Body of pancreas (tissue), 4 donors: ENCODE measurements at regions not wholly inside any gene's neighbourhood (a gene's known extent, or its start where the extent isn't known, plus 50 kb on each side); places are given as distances from the start of the nearest gene placed in this dataset.

Experiments
- ATAC-seq: fragments of 150-250 bp; one replicate; pipeline ENCODE4 v1.9.1; 2016
- DNase-seq, 4 donors: peaks; one replicate each; pipeline ENCODE4 v3.0.0-alpha.2; 2019
- H3K27ac ChIP-seq, 4 donors: fragments of 200-600 bp; sonication (generic); 1 replicate in 3 of 4; 2 replicates in 1 of 4; pipeline versions ENCODE4 v1.5.1 to v1.6.1; 2016 to 2019; ENCODE audit warnings: mild to moderate bottlenecking in 1 of 4, mixed read lengths in 1 of 4, moderate library complexity in 1 of 4
- H3K27me3 ChIP-seq, 2 donors: fragments of 200-600 bp; sonication (generic); one replicate each; pipeline ENCODE4 v1.6.0; 2016; ENCODE audit warnings: mild to moderate bottlenecking in 1 of 2
- H3K36me3 ChIP-seq, 2 donors: fragments of 200-600 bp; sonication (generic); replicated peaks in 1 of 2; 2 replicates each; pipeline ENCODE4 v1.5.1; 2016; ENCODE audit warnings: low read depth in 2 of 2; ENCODE audit not compliant: insufficient read depth in 1 of 2
- H3K4me1 ChIP-seq: fragments of 200-600 bp; sonication (generic); one replicate; pipeline ENCODE4 v1.6.0; 2016
- H3K4me3 ChIP-seq, 2 donors: fragments of 200-600 bp; sonication (generic); 1 replicate in 1 of 2; 2 replicates in 1 of 2; pipeline ENCODE4 v1.5.1; 2016 to 2019
- H3K9me3 ChIP-seq, 3 donors: fragments of 200-600 bp; sonication (generic); 1 replicate in 2 of 3; 2 replicates in 1 of 3; pipeline ENCODE4 v1.5.1; 2016
- CTCF ChIP-seq, 7 experiments: fragments of 450-650 bp in 4 of 7; fragments of 200-600 bp in 3 of 7; sonication (generic) in 3 of 7; IDR thresholded peaks; one replicate each; pipeline ENCODE4 v1.5.1; 2016 to 2019; ENCODE audit warnings: antibody characterized with exemption in 7 of 7
- POLR2A ChIP-seq, 3 donors: fragments of 450-650 bp; IDR thresholded peaks; one replicate each; pipeline ENCODE4 v1.6.1; 2016; ENCODE audit warnings: antibody characterized with exemption in 3 of 3, mild to moderate bottlenecking in 2 of 3
- WGBS, 2 donors: methylation state at CpG; one replicate each; pipeline ENCODE4 v1.1.5; 2017; 5-methylcytosine and 5-hydroxymethylcytosine counted together
- intact Hi-C: fragments of 100-400 bp; cut with DNase I; formaldehyde crosslinking; loops from one replicate; pipeline ENCODE4 v1.15.1; 2023

GRCh38 chr1:4600615-4601460, 53.6 kb upstream of the AJAP1 start:
- H3K4me1 ChIP-seq, result no peaks in the 10 kb centered on the region
- intact Hi-C loops, result no loop called here
- DNase-seq, result no peak
- no peak for ATAC-seq
- TF ChIP-seq CTCF (IDR thresholded peaks at IDR 0.05) (no peak), POLR2A (IDR thresholded peaks at IDR 0.05) (no peak)
- H3K27me3 ChIP-seq, result no peaks in the 10 kb centered on the region
- H3K36me3 ChIP-seq, result no peaks in the 10 kb centered on the region
- H3K27ac ChIP-seq, result no peak overlapping the region
- no peak overlapping the region for H3K4me3 ChIP-seq
- no peaks in the 10 kb centered on the region for H3K9me3 ChIP-seq
- 75 to 76% methylated on average over 11 to 18 of the region's 18 CpGs for WGBS, 2 donors

- Histone ChIP-seq H3K36me3 (no peaks in the 10 kb centered on the region), H3K9me3 (no peaks in the 10 kb centered on the region), H3K27ac (no peak overlapping the region), H3K4me1 (no peaks in the 10 kb centered on the region), H3K4me3 (no peak overlapping the region), H3K27me3 (no peaks in the 10 kb centered on the region)
- WGBS, 2 donors, result 66 to 75% methylated on average over 4 of the region's 4 CpGs
- TF ChIP-seq CTCF (IDR thresholded peaks at IDR 0.05) (no peak), POLR2A (IDR thresholded peaks at IDR 0.05) (no peak)
- ATAC-seq (no peak), DNase-seq (no peak)
- intact Hi-C loops, result no loop called here
Observed at GRCh38 chr1:4601941-4602340, 52.5 kb upstream of the AJAP1 start.

- 54 to 59% methylated on average over 15 to 17 of the region's 17 CpGs for WGBS, 2 donors
- intact Hi-C loops, result no loop called here
Observed at GRCh38 chr1:4602462-4603294, 51.7 kb upstream of the AJAP1 start.

GRCh38 chr1:4603295-4604110, 50.9 kb upstream of the AJAP1 start:
- H3K36me3 ChIP-seq, result no peaks in the 10 kb centered on the region
- WGBS, 2 donors, result 36 to 46% methylated on average over 14 to 16 of the region's 16 CpGs
- TF ChIP-seq POLR2A (IDR thresholded peaks at IDR 0.05) (no peak), CTCF (IDR thresholded peaks at IDR 0.05) (no peak)
- no peaks in the 10 kb centered on the region for H3K4me1 ChIP-seq
- intact Hi-C loops, result no loop called here
- H3K27ac ChIP-seq, result no peak overlapping the region
- H3K27me3 ChIP-seq, result no peaks in the 10 kb centered on the region
- H3K4me3 ChIP-seq, result no peak overlapping the region
- ATAC-seq (no peak), DNase-seq (no peak)
- H3K9me3 ChIP-seq, result no peaks in the 10 kb centered on the region

More at GRCh38 chr1:4602462-4603294, 51.7 kb upstream of the AJAP1 start:
- H3K4me3 ChIP-seq, result no peak overlapping the region
- no peaks in the 10 kb centered on the region for H3K9me3 ChIP-seq
- H3K27ac ChIP-seq, result no peak overlapping the region
- H3K36me3 ChIP-seq, result no peaks in the 10 kb centered on the region
- ATAC-seq (no peak), DNase-seq (no peak)
- no peaks in the 10 kb centered on the region for H3K27me3 ChIP-seq
- H3K4me1 ChIP-seq, result no peaks in the 10 kb centered on the region
- TF ChIP-seq POLR2A (IDR thresholded peaks at IDR 0.05) (no peak), CTCF (IDR thresholded peaks at IDR 0.05) (no peak)
